Esophagus muscularis mucosa (tissue), 4 donors: ENCODE measurements at regions not wholly inside any gene's neighbourhood (a gene's known extent, or its start where the extent isn't known, plus 50 kb on each side); places are given as distances from the start of the nearest gene placed in this dataset.

Experiments used
- DNase-seq: peaks from one replicate; pipeline ENCODE4 v3.0.0-alpha.2; 2017; ENCODE audit errors: extremely low spot score
- H3K27ac ChIP-seq, 4 donors: fragments of 200-600 bp; sonication (generic); replicated peaks in 1 of 4; 1 replicate in 3 of 4; 2 replicates in 1 of 4; pipeline ENCODE4 v1.5.1; 2016 to 2019; ENCODE audit warnings: mild to moderate bottlenecking in 1 of 4
- H3K27me3 ChIP-seq, 4 donors: fragments of 200-600 bp; sonication (generic); one replicate each; pipeline versions ENCODE4 v1.5.1 to v1.6.0; 2016 to 2019
- H3K36me3 ChIP-seq, 4 donors: fragments of 200-600 bp; sonication (generic); one replicate each; pipeline ENCODE4 v1.5.1; 2016 to 2019
- H3K4me1 ChIP-seq, 4 donors: fragments of 200-600 bp; sonication (generic); one replicate each; pipeline ENCODE4 v1.5.1; 2016 to 2019
- H3K4me3 ChIP-seq, 4 donors: fragments of 200-600 bp; sonication (generic); 1 replicate in 2 of 4; 2 replicates in 2 of 4; pipeline ENCODE4 v1.5.1; 2016 to 2019; ENCODE audit warnings: mild to moderate bottlenecking in 4 of 4, moderate library complexity in 1 of 4
- H3K9me3 ChIP-seq, 4 donors: fragments of 200-600 bp; sonication (generic); 1 replicate in 3 of 4; 2 replicates in 1 of 4; pipeline ENCODE4 v1.5.1; 2016 to 2019
- CTCF ChIP-seq, 3 experiments: fragments of 200-600 bp in 2 of 3; fragments of 450-650 bp in 1 of 3; sonication (generic) in 2 of 3; IDR thresholded peaks; one replicate each; pipeline ENCODE4 v1.5.1; 2017 to 2019; ENCODE audit warnings: antibody characterized with exemption in 3 of 3, mild to moderate bottlenecking in 2 of 3, moderate library complexity in 1 of 3
- EP300 ChIP-seq: sonication (generic); formaldehyde crosslinking; IDR thresholded peaks from one replicate; pipeline ENCODE4 v1.6.1; 2017; ENCODE audit warnings: antibody characterized with exemption
- POLR2A ChIP-seq: fragments of 450-650 bp; IDR thresholded peaks from one replicate; pipeline ENCODE4 v1.6.1; 2017; ENCODE audit warnings: antibody characterized with exemption, moderate library complexity, mild to moderate bottlenecking, low read depth
- POLR2AphosphoS5 ChIP-seq, 2 donors: sonication (generic); formaldehyde crosslinking; IDR thresholded peaks; one replicate each; pipeline ENCODE4 v1.6.1; 2017; ENCODE audit warnings: antibody characterized with exemption in 2 of 2
- WGBS: methylation state at CpG from one replicate; pipeline ENCODE4 v1.1.5; 2018; 5-methylcytosine and 5-hydroxymethylcytosine counted together
- intact Hi-C: fragments of 100-400 bp; cut with DNase I; formaldehyde crosslinking; loops from one replicate; pipeline ENCODE4 v1.15.1; 2023

GRCh38 chr12:13581031-13581430 lies 384.5 kb downstream of the EMP1 start:
- no peaks in the 10 kb centered on the region for H3K27me3 ChIP-seq
- no peak for DNase-seq
- no peaks in the 10 kb centered on the region for H3K9me3 ChIP-seq
- intact Hi-C loops: no loop called here
- no peak for TF ChIP-seq CTCF (IDR thresholded peaks at IDR 0.05)
- TF ChIP-seq POLR2AphosphoS5 (IDR thresholded peaks at IDR 0.05): no peak
- no peak for TF ChIP-seq EP300
- no peak for TF ChIP-seq POLR2A
- no peaks in the 10 kb centered on the region for H3K4me1 ChIP-seq
- H3K36me3 ChIP-seq: no peaks in the 10 kb centered on the region
- no peak overlapping the region for H3K27ac ChIP-seq
- no peak overlapping the region for H3K4me3 ChIP-seq

- no peak for TF ChIP-seq CTCF (IDR thresholded peaks at IDR 0.05)
- Histone ChIP-seq H3K36me3 (no peaks in the 10 kb centered on the region), H3K4me3 (no peak overlapping the region), H3K9me3 (no peaks in the 10 kb centered on the region), H3K4me1 (no peaks in the 10 kb centered on the region), H3K27ac (no peak overlapping the region), H3K27me3 (no peaks in the 10 kb centered on the region)
- intact Hi-C loops: no loop called here
- 100% methylated on average over 1 of the region's 1 CpG for whole genome bisulfite sequencing
- DNase-seq: no peak
Measured at GRCh38 chr12:13580206-13580605, 383.7 kb downstream of the EMP1 start.

GRCh38 chr12:13576935-13577500 lies 380.5 kb downstream of the EMP1 start:
- no peaks in the 10 kb centered on the region for H3K27me3 ChIP-seq
- H3K4me3 ChIP-seq: no peak overlapping the region
- H3K4me1 ChIP-seq: no peaks in the 10 kb centered on the region
- WGBS: 90% methylated on average over 3 of the region's 3 CpGs
- H3K9me3 ChIP-seq: no peaks in the 10 kb centered on the region
- intact Hi-C loops: no loop called here
- DNase-seq: no peak
- H3K27ac ChIP-seq: no peak overlapping the region
- no peaks in the 10 kb centered on the region for H3K36me3 ChIP-seq
- no peak for TF ChIP-seq EP300
- TF ChIP-seq POLR2AphosphoS5 (IDR thresholded peaks at IDR 0.05): no peak
- TF ChIP-seq POLR2A: no peak
- no peak for TF ChIP-seq CTCF (IDR thresholded peaks at IDR 0.05)

- no peak overlapping the region for H3K27ac ChIP-seq
- 55% methylated on average over 3 of the region's 3 CpGs for WGBS
- no peaks in the 10 kb centered on the region for H3K9me3 ChIP-seq
- no peak overlapping the region for H3K4me3 ChIP-seq
- DNase-seq: no peak
- H3K36me3 ChIP-seq: no peaks in the 10 kb centered on the region
- TF ChIP-seq POLR2A (no peak), POLR2AphosphoS5 (IDR thresholded peaks at IDR 0.05) (no peak), CTCF (IDR thresholded peaks at IDR 0.05) (no peak), EP300 (no peak)
- H3K4me1 ChIP-seq: no peaks in the 10 kb centered on the region
- H3K27me3 ChIP-seq: no peaks in the 10 kb centered on the region
- intact Hi-C loops: no loop called here
Measured at GRCh38 chr12:13573698-13574321, 377.3 kb downstream of the EMP1 start.

GRCh38 chr12:13571035-13571434 lies 374.5 kb downstream of the EMP1 start:
- H3K27ac ChIP-seq: no peak overlapping the region
- 89% methylated on average over 2 of the region's 2 CpGs for WGBS
- DNase-seq: no peak
- H3K4me3 ChIP-seq: no peak overlapping the region
- no peaks in the 10 kb centered on the region for H3K36me3 ChIP-seq
- no peak for TF ChIP-seq POLR2AphosphoS5 (IDR thresholded peaks at IDR 0.05)
- no peak for TF ChIP-seq EP300
- TF ChIP-seq CTCF (IDR thresholded peaks at IDR 0.05): no peak
- no peak for TF ChIP-seq POLR2A
- H3K27me3 ChIP-seq: no peaks in the 10 kb centered on the region
- H3K4me1 ChIP-seq: no peaks in the 10 kb centered on the region
- no peaks in the 10 kb centered on the region for H3K9me3 ChIP-seq
- intact Hi-C loops: no loop called here
